DOHH2 (cell line): ENCODE measurements at regions not wholly inside any gene's neighbourhood (a gene's known extent, or its start where the extent isn't known, plus 50 kb on each side); places are given as distances from the start of the nearest gene placed in this dataset.

Experiments
- H3F3A ChIP-seq: fragments of 200-600 bp; sonication (generic), shearing (Covaris generic); 2 replicates; pipeline ENCODE4 v1.6.0; 2016; ENCODE audit warnings: antibody characterized with exemption, mild to moderate bottlenecking; ENCODE audit not compliant: control insufficient read depth, insufficient read depth
- H3K27ac ChIP-seq: fragments of 200-600 bp; sonication (generic); 2 replicates; pipeline ENCODE4 v1.5.1; 2014; ENCODE audit warnings: low read depth, mild to moderate bottlenecking, low read length, moderate library complexity
- H3K27me3 ChIP-seq: fragments of 200-600 bp; sonication (generic); 2 replicates; pipeline ENCODE4 v1.6.1; 2014; ENCODE audit warnings: mild to moderate bottlenecking, low read length, mixed read lengths; ENCODE audit not compliant: control insufficient read depth
- H3K36me3 ChIP-seq: fragments of 200-600 bp; sonication (generic); 2 replicates; pipeline ENCODE4 v1.6.1; 2014; ENCODE audit warnings: mild to moderate bottlenecking, low read length, moderate library complexity, mixed read lengths; ENCODE audit not compliant: control insufficient read depth
- H3K4me1 ChIP-seq: fragments of 200-600 bp; sonication (generic); 2 replicates; pipeline ENCODE4 v1.6.1; 2014; ENCODE audit warnings: mild to moderate bottlenecking, low read length, mixed read lengths; ENCODE audit not compliant: control insufficient read depth
- H3K4me2 ChIP-seq: fragments of 200-600 bp; sonication (generic); 2 replicates; pipeline ENCODE4 v1.6.0; 2014; ENCODE audit warnings: mild to moderate bottlenecking, low read length, moderate library complexity
- H3K4me3 ChIP-seq: fragments of 200-600 bp; sonication (generic); 2 replicates; pipeline ENCODE4 v1.5.1; 2014; ENCODE audit warnings: mild to moderate bottlenecking, low read length, mixed read lengths
- H3K79me2 ChIP-seq: fragments of 200-600 bp; sonication (generic); 2 replicates; pipeline ENCODE4 v1.6.1; 2014; ENCODE audit warnings: mild to moderate bottlenecking, low read length, mixed read lengths; ENCODE audit not compliant: control insufficient read depth
- H3K9me2 ChIP-seq: fragments of 200-600 bp; sonication (generic); replicated peaks from 2 replicates; pipeline ENCODE4 v1.6.1; 2014; ENCODE audit warnings: mild to moderate bottlenecking, low read length, mixed read lengths; ENCODE audit not compliant: control insufficient read depth
- H3K9me3 ChIP-seq: fragments of 200-600 bp; sonication (generic); 2 replicates; pipeline ENCODE4 v1.6.1; 2014; ENCODE audit warnings: antibody characterized with exemption, low read length, mixed read lengths; ENCODE audit not compliant: control insufficient read depth, insufficient read depth
- H4K20me1 ChIP-seq: fragments of 200-600 bp; sonication (generic); 2 replicates; pipeline ENCODE4 v1.6.0; 2014; ENCODE audit warnings: low read depth, mild to moderate bottlenecking, antibody characterized with exemption, low read length, moderate library complexity; ENCODE audit not compliant: control insufficient read depth, insufficient read depth
- EZH2phosphoT487 ChIP-seq: fragments of 200-600 bp; sonication (generic); IDR thresholded peaks from 2 replicates; pipeline ENCODE4 v1.6.1; 2017; ENCODE audit warnings: borderline replicate concordance, mild to moderate bottlenecking, antibody characterized with exemption, low read length, moderate library complexity, mixed read lengths
- TF ChIP-seq, protein P1 (sequence below): fragments of 200-600 bp; sonication (generic); IDR thresholded peaks from one replicate; pipeline ENCODE4 v1.5.1; 2014; ENCODE audit warnings: antibody characterized with exemption, mild to moderate bottlenecking, low read depth, low read length; ENCODE audit not compliant: poor library complexity, severe bottlenecking

DNA sequence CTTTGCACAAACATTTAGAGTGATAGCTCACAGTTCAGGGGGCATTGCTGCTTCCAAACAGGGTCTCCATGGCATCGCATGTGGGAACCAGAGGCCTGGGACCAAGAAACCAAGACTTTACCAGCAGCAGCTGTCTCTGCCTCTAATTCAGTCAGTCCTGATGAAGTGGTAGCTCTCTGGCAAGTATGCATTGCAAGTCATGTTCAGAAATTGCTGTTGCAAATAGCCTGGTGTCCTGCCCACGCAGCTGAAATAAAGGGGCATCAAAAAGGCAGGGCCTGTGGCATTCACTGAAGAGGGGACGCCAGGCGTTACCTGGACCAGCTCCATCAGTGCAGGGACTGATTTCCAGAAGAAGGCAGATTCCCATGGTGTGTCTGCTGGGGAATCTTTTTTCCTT is 121.3 kb downstream of the CD47 start:
- Histone ChIP-seq H3K79me2 (no peaks in the 10 kb centered on the region), H3K4me2 (no peak overlapping the region), H3K9me2 (no peaks in the 10 kb centered on the region), H3F3A (no peaks in the 10 kb centered on the region), H3K9me3 (no peaks in the 10 kb centered on the region), H4K20me1 (no peaks in the 10 kb centered on the region), H3K4me3 (no peak overlapping the region), H3K4me1 (no peaks in the 10 kb centered on the region), H3K27ac (no peak overlapping the region), H3K36me3 (no peaks in the 10 kb centered on the region), H3K27me3 (no peaks in the 10 kb centered on the region)
- TF ChIP-seq, protein P1, sequence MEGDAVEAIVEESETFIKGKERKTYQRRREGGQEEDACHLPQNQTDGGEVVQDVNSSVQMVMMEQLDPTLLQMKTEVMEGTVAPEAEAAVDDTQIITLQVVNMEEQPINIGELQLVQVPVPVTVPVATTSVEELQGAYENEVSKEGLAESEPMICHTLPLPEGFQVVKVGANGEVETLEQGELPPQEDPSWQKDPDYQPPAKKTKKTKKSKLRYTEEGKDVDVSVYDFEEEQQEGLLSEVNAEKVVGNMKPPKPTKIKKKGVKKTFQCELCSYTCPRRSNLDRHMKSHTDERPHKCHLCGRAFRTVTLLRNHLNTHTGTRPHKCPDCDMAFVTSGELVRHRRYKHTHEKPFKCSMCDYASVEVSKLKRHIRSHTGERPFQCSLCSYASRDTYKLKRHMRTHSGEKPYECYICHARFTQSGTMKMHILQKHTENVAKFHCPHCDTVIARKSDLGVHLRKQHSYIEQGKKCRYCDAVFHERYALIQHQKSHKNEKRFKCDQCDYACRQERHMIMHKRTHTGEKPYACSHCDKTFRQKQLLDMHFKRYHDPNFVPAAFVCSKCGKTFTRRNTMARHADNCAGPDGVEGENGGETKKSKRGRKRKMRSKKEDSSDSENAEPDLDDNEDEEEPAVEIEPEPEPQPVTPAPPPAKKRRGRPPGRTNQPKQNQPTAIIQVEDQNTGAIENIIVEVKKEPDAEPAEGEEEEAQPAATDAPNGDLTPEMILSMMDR = no peak
- TF ChIP-seq EZH2phosphoT487 = no peak

DNA sequence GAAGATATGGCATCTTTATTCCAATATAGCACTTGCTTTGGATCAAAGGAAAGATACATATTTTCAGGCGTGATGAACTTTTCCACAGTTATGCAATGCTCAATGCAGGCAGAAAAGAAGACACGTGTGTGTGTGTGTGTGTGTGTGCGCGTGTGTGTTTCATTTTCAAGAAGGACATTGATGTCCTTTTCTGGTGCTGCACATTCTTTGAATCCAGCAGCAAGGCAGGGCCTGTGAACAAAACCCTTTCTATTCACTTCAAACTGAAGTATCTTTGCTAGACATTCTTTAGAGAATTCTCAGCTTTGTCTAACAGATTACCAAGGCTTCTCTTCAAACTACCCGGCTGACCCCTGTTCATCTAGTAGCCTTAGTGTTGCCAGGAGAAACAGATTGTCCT is 124.6 kb downstream of the CD47 start:
- TF ChIP-seq, protein P1 = no peak
- TF ChIP-seq EZH2phosphoT487 = no peak
- H3K27me3 ChIP-seq = no peaks in the 10 kb centered on the region
- H4K20me1 ChIP-seq = no peaks in the 10 kb centered on the region
- no peaks in the 10 kb centered on the region for H3K4me1 ChIP-seq
- no peaks in the 10 kb centered on the region for H3K9me2 ChIP-seq
- H3K27ac ChIP-seq = no peak overlapping the region
- H3K9me3 ChIP-seq = no peaks in the 10 kb centered on the region
- no peaks in the 10 kb centered on the region for H3F3A ChIP-seq
- H3K79me2 ChIP-seq = no peaks in the 10 kb centered on the region
- no peak overlapping the region for H3K4me3 ChIP-seq
- H3K4me2 ChIP-seq = no peak overlapping the region
- H3K36me3 ChIP-seq = no peaks in the 10 kb centered on the region

DNA sequence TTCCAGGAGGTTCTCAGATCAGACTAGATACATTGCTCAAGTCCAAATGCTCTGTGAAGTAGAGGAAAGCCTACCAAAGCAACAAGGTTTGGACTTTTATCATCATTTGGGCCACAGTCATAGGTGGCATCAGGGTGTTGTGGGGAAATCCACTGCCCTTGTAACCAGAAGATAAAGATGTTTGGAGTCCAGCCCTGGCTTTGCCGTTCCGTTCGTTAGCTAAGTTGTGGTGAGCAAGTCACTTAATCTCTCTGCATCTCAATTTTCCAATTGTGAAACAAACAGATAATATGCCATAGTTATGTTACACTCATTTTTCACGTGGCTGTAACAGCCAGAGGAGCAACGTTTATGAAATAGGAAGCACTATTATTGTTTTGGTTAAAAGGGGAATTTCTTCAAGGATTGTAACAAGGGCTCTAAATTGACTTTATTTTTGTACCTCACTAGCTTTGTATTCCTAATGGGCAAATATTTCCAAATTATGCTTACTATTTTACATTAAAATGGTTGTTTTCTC is 125.6 kb downstream of the CD47 start:
- H3K4me2 ChIP-seq = no peak overlapping the region
- no peaks in the 10 kb centered on the region for H3K9me2 ChIP-seq
- H3K79me2 ChIP-seq = no peaks in the 10 kb centered on the region

More for the DNA sequence above, 125.6 kb downstream of the CD47 start:
- H3K4me1 ChIP-seq = no peaks in the 10 kb centered on the region
- no peaks in the 10 kb centered on the region for H3F3A ChIP-seq
- no peaks in the 10 kb centered on the region for H3K9me3 ChIP-seq
- no peak overlapping the region for H3K4me3 ChIP-seq
- no peaks in the 10 kb centered on the region for H3K36me3 ChIP-seq
- no peak overlapping the region for H3K27ac ChIP-seq
- no peaks in the 10 kb centered on the region for H3K27me3 ChIP-seq
- no peaks in the 10 kb centered on the region for H4K20me1 ChIP-seq
- TF ChIP-seq, protein P1 = no peak
- no peak for TF ChIP-seq EZH2phosphoT487
